Activated CD8-positive, alpha-beta memory T cell treated with anti-CD3 and anti-CD28 coated beads for 48 hours (primary cell): ENCODE measurements at regions not wholly inside any gene's neighbourhood (a gene's known extent, or its start where the extent isn't known, plus 50 kb on each side); places are given as distances from the start of the nearest gene placed in this dataset.

Source experiments
- DNase-seq, 3 experiments: peaks; one replicate each; pipeline ENCODE4 v3.0.0-alpha.2; 2020; ENCODE audit warnings: low read depth in 2 of 3, low spot score in 2 of 3

- no peak for DNase-seq
Observed at GRCh38 chr4:10335050-10335449, 122.2 kb downstream of the ZNF518B start.

DNA sequence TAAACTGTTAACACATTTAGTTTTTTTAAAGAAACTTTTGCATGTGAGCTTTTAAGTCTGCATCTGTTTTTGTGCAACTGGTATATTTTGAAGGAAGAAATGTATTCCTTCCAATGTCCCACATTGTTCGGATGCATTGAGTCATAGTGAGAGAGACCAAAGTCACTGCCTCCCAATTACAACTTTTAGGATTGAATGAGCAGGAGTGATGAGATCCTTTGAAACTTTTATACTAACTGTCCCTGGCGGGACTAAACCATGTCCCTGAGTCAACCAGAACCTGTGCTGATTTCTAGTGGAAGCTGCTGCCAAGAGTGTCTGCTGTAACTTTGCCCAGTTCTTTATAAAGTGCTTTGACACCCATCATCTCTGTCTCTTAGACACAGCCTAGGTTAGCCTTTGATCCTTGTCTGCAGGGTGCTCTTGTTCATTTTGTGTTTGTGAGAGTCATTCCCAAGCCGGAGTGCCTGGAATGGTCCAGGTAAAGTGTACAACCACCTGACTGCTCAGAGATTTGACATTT is 122.7 kb downstream of the ZNF518B start:
- no peak for DNase-seq

DNA sequence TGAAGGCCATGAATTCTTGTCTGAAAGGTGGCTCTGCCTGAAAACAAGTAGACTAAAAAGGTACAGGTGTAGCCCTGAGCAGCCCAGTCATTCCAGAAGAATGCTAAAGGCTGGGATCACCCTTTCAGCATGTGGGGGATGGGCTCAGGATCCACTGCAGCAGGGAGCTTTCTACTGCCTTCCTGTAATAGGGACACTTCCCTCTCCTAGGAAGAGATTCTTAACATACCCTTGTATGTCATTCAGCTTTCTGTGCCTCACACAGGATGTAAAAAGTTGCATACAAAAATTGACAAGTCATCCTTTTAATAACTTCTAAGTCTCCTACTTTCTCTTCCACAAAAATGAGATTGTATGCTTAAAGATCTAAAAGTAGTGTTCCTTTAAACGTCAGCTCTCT is 123.3 kb downstream of the ZNF518B start:
- DNase-seq = no peak

GRCh38 chr4:10326075-10326474 is 131.2 kb downstream of the ZNF518B start:
- DNase-seq = no peak

GRCh38 chr4:10321931-10322330 is 135.3 kb downstream of the ZNF518B start:
- no peak for DNase-seq

DNA sequence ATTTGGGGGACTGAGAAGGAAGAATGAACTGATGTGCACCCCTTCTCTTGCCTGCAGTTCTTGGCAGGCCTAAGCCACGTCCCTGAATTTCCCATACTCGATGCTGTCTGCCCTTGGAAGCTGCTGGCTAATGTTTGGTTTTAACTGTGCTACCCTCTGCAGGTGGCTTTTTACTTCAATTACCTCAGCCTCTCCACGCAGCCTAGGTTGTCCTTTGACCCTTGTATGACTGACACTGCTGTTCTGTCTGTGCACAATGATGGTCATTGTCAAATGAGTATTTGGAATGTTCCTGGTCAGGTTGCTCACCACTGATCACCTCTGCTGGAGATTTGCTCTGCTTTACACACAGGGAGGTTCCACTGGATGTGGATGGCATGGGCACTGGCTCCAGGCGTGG is 137.1 kb downstream of the ZNF518B start:
- no peak for DNase-seq

- DNase-seq = no peak
Observed at GRCh38 chr4:10317345-10317744, 139.9 kb downstream of the ZNF518B start.

GRCh38 chr4:10316851-10317250 is 140.4 kb downstream of the ZNF518B start:
- DNase-seq = no peak

GRCh38 chr4:10315638-10316037 is 141.6 kb downstream of the ZNF518B start:
- no peak for DNase-seq

- no peak for DNase-seq
Observed at GRCh38 chr4:10312568-10312967, 144.7 kb downstream of the ZNF518B start.

DNA sequence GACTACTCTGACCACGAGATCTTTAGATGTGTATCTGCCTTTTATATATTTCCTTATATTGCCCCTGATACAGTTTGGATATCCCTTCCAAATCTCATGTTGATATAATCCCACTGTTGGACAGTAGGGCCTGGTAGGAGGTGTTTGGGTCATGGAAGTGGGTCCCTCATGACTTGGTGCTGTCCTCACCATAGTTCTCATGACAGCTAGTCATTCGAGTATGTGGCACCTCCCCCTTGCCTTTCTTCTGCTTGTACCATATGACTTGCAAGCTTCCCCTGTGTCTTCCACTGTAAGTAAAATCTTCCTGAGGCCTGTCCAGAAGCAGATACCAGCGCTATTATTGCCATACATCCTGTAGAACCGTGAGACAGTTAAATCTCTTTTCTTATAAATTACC is 145.3 kb downstream of the ZNF518B start:
- no peak for DNase-seq

- DNase-seq = no peak
Observed at GRCh38 chr4:10305816-10306215, 151.4 kb downstream of the ZNF518B start.

DNA sequence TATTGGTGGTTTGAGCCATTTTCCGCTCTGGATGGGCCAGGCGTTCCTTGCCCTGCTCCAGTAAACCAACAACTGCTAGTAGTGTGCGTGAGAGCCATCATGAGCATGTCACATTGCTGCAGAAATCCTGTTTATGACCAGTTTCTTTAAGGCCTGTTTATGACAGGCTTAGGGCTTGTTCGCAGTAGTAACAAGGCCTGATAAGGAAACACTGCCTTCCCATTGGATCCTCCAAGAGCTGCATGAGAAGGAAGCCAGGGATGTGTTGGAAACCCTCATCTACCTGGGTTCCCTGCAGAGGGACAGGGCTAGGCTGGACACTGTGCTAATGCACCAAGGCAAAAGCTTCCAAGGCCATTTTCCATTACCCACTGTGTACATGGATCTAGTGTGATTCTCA is 153.9 kb downstream of the ZNF518B start:
- no peak for DNase-seq

- DNase-seq = no peak
Observed at GRCh38 chr4:10302096-10302495, 155.1 kb downstream of the ZNF518B start.

- DNase-seq = no peak
Observed at GRCh38 chr4:10299601-10300000, 157.6 kb downstream of the ZNF518B start.

DNA sequence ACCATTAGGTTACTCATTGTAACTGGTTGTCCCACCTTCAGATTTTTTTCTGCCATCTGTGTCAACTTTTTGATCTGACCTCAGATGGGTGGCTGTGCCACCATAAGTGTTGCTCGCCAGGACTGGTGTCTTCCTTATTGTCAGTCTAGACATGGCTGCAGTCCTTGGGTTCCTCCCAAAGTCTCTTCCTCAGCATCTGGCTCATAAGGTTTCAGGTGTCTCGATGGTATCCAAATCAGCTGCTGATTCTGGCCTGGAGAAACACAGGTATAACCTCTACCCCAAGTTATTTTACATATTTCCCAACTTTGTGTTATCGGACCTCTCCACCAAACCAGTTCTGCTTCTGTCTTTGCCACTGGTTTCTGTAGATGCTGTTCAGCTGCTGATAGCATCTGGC is 158.5 kb downstream of the ZNF518B start:
- no peak for DNase-seq

DNA sequence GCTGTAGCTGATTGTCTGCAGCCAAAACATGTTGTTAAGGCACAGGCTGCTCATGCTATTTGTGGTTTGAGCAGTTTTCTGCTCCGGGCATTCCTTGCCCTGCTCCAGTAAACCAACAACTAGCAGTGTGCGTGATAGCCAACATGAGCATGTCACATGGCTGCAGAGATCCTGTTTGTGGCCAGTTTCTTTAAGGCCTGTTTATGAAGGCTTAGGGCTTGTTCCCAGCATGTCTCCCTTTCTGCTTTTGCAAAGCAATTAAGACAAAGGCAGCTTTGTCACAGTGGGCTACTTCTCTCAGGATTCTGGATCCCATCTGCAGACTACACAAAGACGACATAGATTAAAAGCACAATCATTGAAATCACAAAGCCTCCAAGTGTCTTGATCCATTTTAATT is 160.5 kb downstream of the ZNF518B start:
- no peak for DNase-seq

DNA sequence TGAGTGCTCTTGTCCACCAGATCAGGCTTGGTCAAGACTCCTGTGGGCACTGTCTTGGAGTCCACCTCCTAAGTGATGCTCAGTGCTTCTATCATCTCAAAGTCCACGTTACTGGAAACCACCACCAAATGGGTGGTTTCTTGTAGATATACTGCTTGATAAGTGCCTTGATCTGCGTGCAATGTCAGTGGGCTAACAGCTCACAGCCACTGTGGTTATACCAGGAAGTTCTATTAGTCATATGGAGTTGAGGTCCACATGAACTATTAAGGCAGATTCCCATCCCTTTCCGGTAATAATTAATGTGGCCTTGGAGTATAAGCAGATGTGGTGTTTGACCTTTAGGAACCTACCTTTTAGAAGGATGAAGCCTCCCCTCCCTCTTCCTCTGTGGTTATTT is 161.9 kb downstream of the ZNF518B start:
- DNase-seq = no peak

- DNase-seq = no peak
Observed at GRCh38 chr4:10289538-10289906, 167.7 kb downstream of the ZNF518B start.

DNA sequence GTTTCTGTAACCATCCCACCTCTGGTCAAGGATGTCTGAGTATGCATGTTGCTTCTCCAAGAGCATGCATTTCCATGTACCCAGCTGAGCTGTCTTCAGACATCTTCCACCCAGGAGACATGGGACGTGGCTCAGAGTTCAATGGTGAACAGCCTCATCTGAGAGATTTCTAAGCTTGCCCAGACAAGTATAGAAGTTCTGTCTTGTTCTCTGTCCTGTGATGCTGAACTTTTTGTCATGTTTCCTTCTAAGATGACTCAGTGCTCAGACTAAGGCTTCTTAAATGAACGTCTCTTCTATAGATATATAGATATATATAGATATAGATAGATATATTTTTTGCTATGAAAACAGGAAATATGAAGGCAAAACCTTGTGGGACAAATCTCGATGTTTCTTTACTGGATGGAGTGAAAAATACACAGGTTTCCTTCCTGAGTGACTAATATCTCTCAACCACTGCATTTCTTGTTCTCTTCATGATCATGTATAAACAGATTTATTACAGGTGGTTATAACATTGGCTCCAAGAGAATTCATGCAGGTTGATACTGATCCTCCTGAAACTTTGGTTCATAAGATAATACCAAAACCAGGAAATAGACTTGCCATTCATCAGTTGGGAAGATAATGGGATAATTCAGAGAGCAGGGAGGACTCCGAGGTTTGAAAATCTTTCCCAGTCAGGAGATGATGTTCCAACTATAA is 168.2 kb downstream of the ZNF518B start:
- DNase-seq = no peak

GRCh38 chr4:10285028-10285427 is 168.4 kb upstream of the WDR1 start:
- DNase-seq = no peak

DNA sequence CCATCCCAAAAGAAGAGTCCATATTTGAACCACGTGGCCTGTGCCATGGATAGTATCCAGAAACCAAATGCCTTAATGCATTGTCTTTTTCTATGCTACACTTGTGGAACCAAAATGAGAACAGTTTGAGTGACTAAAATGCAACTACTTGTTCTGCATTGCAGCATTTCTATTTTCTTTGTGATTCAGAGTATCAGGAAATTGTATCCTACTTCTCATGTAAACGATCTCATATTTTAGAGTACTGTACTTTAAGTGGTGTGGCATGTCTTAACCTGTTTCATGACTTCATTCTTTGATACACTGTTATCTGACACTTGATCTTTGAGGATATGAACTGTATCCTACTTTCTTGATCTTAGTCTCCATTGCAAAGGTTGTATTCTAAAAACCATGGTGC is 167.2 kb upstream of the WDR1 start:
- DNase-seq = no peak

DNA sequence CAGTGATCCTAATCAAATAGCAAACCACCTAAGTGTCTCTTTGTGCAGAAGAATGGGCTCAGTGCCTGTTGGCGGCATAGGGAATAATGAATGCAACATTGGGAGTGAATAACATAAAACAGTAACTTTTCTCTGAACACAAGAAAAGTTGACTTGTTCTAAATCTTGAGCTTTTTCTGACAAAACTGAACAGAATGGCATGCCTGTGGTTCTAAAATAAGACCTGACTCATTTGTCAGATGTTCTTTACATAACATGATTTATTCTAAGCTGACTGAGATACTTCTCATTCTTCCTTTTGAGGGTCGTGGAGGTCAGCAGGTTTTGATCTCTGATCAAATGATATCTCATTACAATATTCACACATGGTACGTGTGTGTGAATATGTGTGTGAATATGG is 165.4 kb upstream of the WDR1 start:
- DNase-seq = no peak
